NCI-H1694 treated with DMSO at 0.1 percent for 48 hours (cell line): ENCODE measurements at regions not wholly inside any gene's neighbourhood (a gene's known extent, or its start where the extent isn't known, plus 50 kb on each side); places are given as distances from the start of the nearest gene placed in this dataset.
"Not testable (repeated sequence)": the region's sequence is repeated elsewhere in the genome, so short reads cannot be mapped to it uniquely, and the experiment has no call there.

Experiments used
- DNase-seq: peaks from one replicate; lab custom pipeline; 2025; lab: John Stamatoyannopoulos, UW

DNA sequence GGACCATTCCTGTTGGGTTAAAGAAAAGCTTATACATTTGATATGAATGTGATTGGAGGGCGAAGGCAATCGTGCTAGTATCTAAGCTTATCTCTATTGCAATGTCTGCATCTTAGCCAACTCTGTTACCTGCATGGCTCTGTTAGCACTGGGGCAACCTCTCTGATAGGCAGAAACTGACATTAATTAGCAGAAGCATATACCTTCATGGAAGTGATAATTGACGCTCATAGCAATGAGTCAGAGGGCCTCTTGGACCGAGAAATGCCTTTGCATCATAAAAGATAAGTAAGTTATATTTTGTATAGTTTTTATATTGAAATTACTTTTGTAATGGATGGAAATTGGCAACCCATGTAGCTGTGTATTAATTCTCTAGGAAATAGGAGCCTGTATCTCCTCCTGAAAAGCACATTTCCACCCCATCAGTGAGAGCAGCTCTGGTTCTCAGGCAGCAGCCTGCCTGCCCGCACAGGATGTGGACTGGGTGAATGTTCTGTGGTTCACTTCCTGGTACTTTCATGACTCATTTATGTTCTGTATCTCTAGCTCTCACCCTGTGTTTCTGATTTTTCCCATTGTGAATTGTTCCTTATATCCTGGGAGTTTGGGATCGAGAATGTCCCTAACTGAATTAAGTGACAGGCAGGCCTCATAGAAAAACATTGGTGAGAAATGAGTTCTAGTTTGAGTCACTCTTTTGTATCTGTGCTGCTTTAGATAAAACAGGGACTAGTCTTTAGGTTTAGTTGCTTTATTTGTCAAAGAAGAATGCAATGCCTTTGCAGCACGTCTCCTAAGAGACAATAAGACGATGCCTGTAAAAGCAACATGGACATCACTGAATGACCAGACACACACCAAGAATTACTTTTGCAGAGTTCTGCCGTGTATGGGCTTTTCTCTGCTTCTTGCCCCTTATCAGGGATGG lies 344.9 kb downstream of the DCDC2C start:
- DNase-seq: no peak

DNA sequence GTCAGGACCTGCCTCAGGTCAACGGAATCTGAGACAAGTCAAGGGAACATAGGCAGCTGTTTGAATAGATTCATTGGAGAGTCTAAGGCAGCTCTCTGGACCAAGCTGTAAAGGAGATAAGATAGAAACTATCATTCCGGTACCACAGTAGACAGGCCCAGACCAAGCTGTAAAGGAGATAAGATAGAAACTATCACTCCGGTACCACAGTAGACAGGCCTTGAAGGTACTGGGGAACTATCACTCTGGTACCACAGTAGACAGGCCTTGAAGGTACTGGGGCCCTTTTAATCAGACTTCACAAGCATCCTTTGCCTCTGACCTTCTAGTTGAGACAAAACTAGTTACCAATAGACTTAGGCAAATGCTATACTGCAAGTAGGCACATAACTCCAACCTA lies 346.1 kb downstream of the DCDC2C start:
- DNase-seq: no peak

DNA sequence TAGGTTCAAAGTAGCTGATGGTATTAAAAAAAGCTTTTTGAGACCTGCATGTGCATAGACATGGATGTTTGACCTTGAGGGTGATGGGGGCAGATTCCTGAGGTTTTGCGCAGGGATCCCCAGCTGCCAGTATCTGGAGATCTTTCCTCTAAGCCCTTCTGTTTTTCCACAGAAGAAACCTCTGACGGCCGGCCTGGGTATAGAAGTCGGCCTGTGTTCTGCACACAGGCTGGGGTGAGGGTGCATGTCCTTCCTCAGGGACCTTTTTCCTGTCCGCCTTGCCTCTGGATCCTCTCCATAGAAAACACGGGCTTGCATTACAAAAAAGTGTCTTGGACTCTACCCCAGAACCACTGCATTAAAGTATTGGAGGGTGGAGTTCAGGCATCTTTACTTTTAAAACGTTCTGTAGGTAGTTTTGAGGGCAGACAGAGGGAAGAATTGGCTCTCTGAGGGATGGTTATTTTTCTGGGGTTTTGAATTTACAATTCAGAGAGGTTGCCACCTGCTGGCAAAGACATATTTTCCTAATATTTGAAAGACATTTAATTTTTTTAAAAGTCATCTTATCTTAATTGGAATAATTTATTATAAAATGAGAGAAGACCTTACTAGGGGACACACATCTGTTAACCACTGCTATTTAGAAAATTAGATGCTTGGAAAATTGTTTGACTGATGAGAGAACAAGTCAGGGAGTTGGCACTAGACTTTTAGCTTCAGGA lies 350.6 kb downstream of the DCDC2C start:
- no peak for DNase-seq

DNA sequence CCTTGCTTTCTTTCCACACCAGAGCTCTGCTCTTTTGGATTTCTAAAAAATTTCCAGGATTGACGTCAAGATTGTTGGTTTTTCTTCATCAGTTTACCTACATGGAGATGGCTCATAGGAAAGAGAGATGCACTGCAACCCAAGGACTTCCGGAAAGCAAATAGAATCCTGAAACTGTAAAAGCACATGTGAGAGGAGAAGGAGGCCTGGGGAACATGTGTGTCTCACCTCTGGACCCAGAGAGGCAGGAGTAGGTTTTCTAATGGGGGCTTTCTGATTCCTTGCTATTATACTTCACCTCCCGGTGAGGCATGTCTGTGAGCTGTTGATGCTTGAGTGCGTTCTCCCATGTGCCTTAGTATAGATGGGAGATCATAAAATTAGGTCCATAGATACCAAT lies 362.8 kb downstream of the DCDC2C start:
- DNase-seq: no peak

DNA sequence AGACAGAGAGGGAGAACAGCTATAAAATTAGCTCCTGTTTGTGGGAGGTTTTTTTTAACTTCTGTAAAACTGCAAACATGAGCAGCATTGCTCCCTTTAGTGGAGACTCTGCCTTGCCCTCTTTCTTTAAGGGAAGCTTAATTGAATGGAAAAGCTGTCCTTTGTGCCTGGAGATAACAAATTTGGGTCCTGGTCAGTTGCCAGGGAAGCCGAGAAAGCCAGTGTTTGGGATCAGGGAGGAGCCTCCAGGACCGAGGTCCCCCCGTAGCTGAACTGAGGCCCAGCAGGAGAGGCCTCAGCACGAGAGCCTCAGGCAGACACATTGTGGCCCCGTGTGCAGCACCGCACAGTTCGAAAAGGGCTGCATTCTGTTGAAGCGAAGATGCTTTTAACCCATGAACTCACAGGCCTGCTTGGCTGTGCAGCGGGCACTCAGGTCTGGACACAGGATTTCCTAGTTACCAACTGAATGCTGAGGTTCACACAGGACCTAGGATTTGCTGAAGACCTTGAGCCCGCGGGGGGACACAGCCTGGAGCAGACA lies 369.7 kb downstream of the DCDC2C start:
- DNase-seq: no peak

DNA sequence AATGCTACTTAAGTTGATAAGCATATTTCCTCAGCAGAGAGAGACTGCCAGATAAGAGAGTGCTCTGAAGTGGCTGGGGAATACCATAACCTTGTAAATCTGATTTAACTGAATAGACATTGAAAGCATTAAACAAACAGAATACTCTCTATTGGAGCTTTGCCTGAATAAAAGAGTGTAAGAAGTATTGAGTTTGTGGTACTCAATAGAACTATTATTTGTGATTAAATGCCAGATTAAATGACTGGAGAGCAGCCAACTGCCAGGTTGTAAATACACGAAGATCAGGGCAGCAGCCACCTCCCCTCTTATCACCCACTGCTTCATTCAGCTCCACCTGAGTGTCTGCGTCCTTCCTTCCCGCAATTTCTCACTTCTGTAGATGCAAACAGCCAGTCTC lies 373.6 kb downstream of the DCDC2C start:
- DNase-seq: no peak

DNA sequence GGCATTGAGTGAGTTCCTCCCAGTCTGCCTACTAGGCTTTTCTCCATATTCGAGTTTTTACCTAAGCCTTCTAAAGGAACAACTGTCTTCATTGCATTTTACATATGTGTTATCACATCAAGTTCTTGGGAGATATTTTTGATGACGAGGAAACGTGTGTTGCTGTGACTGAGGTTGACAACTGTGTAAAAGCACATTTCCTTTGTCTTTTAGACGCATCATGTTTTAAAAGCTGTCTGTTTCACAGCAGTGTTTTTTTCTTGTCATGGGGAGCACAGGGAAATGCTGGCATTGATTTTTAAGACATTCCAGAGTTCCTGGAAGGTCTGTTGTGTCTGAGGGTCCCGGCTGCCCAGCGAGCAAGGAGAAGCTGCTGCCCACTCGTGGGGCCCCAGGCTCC lies 381.8 kb downstream of the DCDC2C start:
- no peak for DNase-seq

DNA sequence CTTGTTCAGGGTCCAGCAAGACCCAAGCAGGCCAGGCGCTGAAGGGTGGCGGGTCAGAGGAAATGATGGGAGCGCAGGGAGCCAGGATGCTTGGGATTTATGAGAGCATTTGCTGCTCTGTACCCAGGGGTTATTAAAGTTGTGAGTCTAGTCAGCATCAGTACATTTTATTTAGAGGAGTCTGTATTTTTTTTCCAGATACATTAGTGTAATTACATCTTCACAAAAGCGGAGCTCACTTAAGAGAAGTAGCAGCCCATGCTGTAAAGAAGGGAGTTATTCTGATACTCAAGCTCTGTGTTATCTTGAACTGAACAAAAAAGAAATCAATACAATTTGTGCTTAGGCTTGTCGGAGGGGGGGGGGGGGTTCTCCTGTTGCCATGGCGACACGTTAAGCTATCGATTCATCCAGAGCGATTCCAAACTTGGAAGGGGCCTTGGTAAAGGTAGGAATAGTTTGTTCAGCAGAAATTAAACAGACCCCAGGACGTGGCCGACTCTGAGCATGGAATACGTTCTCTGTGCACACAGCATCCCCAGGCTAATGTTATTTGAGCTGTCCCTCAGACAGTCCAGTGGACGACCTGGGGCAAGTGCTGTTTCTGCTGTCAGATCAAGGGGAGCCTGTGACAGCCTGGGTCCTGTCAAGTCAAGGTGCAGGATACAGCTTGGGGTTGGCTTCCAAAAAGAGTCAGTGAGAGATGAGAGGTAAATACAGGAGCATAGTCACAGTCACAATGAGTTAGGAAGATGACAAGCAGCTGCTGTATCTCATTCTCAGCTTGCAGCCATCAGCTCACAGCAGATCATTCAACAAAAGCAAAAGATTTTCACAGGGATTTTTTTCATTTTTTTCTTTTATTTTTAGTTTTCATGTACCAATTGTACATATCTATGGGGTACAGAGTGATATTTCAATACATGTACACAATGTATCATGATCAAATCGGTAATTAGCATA lies 387.6 kb downstream of the DCDC2C start:
- no peak for DNase-seq

DNA sequence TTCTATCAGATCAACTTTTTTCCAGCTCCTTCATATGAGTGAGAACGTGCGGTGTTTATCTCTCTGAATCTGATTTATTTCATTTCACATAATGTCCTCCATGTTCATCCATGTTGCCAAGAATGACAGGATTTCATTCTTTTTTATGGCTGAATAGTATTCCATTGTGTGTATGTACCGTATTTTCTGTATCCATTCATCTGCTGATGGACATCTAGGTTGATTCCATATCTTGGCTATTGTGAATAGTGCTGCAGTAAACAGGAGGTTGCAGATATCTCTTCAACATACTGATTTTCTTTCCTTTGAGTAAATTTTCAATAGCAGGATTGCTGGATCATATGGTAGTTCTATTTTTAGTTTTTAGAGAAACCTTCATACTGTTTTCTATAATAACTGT lies 388.5 kb downstream of the DCDC2C start:
- DNase-seq: no peak

DNA sequence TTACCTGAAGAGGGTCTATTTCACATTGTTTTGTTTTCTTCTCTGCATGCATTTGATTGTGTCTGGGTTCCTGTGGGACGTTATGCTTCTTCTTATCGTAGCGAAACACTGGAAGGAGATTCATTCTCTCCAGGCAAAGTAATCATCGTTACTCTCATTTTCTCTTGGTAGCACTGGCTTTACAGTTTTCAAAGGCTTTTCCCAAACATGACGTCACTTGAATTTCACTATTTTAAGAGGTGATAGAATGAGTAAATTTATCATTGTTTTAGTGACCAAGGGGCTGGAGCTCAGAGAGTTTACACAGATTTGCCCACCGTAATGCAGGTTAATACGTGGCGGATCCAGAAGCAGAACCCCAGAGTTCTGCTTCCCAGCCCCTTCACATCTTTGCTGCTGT lies 391.4 kb downstream of the DCDC2C start:
- DNase-seq: no peak

DNA sequence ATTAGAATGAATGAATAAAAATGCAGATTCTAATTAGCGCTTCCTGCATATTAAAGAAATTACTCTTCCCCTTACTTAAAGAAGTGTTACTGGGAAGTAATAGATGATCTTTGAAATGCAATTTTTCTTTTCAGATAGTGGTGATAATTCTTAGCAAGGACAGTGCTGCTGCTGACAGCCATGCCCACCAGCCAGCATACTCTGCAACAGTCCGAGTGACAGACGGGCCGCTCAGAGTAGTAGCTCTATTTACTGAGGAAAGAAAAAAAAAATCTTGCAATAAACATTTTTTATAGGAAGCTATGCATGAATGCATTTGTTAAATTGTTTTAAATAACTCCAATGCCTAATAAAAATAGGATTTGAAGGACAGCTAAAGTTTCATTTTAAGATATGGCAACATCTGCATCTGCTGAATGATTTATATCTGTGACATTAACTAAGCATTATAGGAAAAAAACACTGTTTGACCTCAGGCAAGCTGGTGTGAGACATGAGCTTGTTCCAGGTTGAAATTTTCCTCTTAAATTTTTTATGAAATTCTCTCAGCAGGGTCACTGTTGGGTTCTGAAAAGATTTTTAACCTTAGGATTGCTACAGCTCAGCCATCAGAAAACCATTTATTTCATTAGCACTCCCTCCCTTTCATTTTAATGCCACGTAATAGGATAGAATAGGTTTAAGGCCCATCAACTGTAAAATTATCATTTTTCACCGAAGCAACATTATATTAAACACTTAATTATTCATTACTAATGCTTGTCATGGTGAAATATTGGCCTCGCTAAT lies 393.8 kb downstream of the DCDC2C start:
- no peak for DNase-seq

DNA sequence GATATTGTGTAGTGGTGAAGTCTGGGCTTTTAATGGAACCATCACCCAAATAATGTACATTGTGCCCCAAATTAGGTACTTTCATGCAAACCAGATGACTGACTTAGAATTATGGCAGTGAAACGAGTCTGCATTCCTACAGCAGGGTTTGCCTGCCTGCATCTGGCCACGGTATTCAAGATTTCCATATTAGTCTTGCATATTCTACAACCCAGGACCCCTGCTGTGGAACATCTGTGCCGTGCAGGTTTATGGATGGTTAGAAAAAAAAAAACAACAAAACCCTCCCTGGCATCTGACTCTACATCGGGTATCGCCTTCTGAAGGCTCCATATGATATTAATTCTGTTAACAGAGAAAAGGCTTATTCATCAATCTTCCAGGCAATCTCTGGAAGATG lies 394.8 kb downstream of the DCDC2C start:
- DNase-seq: peak; percentile 61

DNA sequence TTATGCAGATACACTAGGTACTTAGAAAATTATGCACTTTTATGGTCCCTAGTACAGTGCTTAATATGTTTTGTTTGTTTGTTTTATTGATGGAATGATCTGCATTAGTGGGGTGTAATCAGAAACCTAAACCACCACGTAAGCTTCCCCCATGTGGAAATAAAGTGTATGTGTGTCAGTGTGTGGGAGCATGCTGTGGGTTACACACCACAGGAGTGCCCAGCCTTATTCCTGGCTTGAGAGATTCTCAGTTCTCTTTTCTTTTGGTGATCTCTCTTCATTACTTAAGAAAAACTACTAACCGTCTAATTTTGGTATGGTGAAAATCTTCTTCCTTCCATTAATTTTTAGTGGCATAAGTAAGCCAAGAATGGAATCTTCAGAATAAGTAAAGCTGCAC lies 398.6 kb downstream of the DCDC2C start:
- no peak for DNase-seq

DNA sequence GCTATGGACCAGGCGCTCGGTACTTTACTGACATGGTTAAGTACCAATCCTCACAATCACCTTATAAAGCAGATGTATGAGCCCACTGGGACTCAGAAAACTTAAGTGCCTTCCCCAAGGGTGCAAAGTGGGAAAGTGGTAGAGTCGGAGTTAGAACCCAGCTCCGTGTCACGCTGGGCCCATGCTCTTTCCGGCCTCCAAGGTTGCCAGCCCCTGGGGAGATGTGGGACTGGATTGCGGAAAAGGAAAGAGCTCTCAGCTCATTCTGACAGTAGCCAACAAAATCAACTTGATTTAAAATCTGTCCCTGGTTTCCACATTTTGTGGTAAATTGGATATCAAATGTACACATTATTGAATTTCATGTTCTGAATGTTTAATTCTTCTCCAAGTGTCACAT lies 403.8 kb downstream of the DCDC2C start:
- no peak for DNase-seq

DNA sequence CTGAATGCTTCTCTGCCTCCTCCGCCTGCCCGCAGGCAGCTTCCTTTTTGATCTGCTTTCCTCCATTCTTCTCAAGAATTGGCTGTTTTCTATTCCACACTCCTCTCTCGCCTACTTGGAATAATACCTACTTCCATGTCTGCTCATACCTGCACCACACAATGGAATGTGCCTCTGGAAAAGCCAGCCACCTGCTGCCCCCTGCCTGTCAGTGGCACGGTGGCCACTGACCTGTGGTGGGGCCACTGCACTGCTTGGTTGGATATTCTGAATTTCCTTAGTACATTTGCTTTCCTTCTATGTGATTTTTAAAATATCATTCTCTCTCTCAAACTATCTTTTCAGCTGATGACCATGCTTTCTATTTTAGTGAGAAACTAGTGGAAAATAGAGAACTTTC lies 406.9 kb downstream of the DCDC2C start:
- DNase-seq: no peak

DNA sequence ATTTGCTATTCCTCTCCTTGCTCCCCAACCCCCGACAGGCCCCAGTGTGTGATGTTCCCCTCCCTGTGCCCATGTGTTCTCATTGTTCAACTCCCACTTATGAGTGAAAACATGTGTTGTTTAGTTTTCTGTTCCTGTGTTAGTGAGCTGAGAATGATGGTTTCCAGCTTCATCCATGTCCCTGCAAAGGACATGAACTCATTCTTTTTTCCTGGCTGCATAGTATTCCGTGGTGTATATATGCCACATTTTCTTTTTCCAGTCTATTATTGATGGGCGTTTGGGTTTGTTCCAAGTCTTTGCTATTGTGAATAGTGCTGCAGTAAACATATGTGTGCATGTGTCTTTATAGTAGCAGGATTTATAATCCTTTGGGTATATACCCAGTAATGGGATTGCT lies 412.1 kb downstream of the DCDC2C start:
- not testable (repeated sequence) for DNase-seq

DNA sequence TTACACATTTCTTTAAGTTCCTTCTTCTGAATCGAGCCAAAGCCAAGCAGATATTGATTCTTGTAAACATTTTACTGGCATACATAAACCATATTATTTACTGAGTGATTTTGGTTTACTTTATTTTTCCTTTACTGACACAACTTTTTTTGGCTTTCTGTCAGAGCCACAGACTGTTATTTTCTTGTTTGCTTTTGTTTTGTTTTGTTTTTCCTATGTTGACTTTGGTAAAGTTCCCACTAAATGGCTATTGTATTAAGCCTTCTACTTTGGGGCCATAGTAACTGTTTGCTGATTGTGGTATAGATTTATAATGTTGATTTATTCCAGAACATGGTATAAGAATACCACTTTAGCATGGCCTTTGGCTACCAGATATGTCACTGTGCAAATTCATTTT lies 419.4 kb downstream of the DCDC2C start:
- DNase-seq: no peak

DNA sequence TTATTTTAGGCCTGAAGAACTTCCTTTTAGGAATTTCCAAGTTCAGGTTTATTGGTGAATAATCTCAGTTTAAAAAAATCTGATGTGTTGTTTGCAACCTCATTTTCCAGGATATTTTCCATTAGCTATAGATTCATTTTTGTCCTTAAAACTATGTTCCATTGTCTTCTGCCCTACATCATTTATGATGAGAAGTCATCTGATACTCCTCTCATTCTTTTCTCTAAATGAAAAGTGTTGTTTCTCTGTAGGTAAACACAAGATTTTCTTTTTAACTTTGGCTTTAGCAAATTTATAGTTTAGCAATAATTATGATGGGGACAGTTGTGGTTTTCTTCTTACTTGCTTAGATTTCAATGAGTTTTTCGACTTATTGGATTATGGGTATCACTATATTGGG lies 427.3 kb downstream of the DCDC2C start:
- DNase-seq: no peak

DNA sequence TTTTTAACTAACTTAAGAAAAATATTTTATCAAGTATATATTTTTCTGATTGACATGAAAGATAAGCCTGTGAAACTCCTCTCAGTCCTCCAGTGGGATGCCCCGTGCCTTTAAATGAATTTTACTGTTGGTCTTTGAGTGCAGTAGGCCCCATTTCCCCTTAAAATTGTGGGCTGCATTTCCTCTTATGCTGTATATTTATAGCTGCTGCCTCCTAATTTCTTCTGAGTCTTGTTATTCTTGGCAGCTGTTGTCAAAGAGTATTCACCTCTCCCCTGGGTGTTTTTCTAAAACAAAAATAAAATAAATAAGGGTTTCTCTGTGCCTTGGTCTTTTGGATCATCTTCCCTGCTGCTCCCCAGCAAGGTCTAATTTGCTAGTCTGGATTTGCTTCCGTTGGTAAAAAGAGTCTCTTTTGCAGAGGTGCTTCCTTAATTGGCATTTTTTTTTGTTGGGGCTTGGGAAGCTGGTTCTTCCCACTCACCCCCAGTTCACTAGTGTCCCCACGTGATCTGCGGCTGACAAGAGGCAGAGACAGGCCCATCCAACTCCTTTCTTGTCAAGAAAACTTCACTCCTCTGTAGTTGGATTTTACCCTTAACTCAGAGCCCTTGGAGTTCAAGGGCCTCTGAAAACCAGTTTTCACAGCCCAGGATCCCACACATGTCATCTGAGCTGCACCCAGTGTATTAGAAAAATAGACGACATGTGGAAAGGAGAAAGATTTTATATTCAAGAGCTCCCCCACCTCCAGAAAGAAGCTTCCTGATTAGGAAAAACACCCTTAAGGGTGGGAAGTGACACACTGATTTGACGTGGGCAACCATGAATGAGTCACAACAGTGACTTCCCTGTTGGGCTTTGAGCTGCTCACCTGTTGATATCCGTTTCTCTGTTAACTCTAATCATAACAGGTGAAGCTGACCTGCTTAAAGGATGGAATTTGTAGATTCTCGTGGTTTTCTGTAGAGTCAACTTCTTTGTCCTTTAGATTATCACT lies 431.5 kb downstream of the DCDC2C start:
- DNase-seq: no peak

DNA sequence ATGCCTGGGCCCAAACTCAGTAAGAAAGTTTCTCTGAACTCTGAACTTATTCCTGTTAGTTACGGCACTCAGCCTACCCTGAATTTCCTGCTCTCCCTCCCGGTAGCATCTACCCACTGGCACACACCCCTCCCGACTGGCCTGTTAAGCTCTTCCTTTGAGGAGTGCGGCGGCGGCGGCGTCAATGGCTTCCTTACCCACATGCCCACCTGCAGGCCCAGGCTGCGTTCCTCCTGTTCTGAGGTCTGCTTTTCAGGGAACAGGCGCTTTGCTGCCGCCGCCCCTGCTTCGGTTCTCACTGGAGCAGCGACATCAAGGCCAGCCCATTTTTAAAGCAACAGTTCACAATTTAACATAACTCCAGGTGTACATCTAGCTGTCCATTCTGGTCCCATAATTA lies 432.4 kb downstream of the DCDC2C start:
- DNase-seq: no peak
